ENCODE measurements at regions not wholly inside any gene's neighbourhood (a gene's known extent, or its start where the extent isn't known, plus 50 kb on each side); places are given as distances from the start of the nearest gene placed in this dataset.

DNA sequence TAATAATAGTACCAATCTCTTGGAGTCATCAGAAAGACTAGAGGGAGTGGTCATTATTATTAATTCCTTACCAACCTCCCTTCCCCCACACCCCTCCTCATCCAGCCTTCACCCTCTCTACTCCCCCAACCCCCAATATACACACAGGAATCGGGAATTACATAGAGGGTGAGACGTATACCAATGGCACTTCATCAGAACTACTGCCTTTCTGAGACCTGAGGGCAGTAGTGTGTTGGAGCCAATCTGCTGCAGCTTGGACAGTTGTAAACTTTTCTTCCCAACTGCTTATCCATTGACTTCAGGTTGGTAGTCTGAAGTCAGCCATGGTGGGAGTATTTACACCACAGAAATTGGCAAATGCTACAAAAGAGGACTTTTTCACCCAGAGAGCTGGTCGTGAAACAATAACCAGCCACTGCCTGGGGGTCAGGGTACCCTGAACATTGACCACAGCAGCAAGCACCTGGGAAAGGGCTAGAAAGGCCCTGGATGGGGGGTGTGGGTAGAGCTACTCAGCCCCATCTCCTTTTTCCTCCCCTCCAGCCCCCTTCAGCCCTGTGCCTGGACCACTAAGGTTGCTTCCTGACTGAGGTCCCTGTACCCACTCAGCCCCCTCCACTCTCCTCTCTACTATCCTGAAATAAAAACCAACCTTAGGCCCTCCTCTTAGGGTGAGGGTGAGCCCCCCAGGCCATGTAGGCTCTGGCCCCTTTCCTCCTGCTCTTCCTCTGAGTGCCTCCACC lies 161.5 kb downstream of the MRPL14 start:
- no peak for DNase-seq

DNA sequence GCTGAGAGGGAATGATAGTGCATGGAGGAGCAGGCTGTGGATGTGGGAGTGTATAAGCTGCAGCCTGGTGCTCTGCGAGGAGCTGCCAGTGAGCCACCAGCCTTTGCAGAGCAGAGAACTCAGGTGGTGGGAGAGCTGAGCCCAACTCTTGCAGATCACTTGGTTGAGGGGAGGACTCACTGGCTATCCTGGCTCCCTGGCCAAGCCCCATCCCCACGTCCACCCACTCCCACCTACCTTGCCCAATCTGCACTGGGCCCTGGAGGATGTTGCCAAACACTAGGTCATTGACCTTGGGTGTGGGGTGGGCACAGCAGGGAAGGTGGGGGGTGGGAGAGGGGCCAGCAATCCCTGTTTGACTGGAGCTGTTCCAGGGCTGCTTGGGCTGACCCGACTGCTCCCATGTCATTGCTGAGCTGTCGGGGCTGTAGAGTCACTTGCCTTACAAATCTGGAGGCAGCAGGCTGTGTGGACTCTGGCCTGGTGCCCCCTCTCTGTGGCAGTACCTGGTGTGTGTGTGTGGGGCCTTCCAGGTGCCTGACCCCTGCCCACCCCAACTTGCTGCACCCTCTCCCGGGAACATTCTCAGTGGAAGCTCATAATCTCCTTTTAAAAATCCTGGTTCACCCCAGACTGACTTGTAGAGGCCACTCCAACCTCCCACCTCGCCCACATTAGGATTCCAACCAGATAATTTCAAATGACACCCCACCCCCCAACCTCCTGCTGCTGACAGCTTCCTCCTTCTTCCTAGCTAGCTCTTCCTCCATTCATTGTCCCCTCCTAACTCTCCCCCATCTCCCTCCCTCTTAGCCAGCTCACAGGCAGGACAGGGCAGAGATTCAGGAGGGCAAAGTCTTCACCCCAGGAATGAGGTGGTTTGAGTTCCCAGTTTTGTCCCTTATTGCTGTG lies 162.3 kb downstream of the MRPL14 start:
- no peak for DNase-seq

DNA sequence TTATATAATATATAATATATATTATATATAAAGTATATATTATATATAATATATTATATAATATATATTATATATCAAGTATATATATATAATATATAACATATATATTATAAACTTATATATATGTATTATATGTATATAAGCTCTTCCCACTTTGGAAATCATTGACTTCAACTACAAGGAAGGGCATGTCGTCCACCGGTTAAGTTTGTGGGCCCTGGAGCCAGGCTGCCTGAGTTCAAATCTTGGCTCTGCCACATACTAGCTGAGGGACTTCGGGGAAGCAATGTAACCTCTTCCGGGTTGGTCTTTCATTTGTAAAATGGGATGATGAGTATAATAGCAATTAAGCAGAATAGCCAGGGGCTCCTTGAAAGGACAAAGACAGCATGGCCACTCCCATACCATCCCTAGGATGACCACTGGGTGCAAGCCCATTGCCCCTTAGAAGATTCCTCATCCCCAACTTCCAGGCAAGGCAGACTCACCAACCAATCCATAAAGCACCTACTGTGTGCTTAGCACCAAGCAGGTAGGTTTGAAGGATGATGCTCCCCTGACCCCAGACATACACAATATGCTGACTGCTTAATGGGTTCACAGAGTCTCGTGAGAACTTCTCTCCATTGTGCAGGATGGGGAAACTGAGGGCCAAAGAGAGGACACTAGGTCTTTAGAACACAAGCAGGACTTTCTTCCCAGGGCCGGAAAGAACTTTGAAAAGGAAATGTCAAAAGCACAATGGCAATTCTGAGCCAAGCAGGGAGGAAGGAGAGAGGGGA lies 163.2 kb downstream of the MRPL14 start:
- DNase-seq, result no peak

DNA sequence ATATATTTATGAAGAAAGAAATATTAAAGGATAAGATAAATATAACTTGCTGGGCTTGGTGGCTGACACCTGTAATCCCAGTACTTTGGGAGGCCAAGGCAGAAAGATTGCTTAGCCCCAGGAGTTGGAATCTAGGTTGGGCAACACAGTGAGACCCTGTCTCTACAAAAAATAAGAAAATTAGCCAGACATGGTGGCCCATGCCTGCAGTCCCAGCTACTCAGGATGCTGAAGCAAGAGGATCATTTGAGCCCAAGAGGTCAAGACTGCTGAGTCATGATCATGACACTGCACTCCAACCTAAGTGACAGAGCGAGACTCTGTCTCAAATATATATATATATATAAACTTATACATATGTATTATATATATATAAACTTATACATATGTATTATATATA lies 164.0 kb downstream of the MRPL14 start:
- DNase-seq, result no peak

DNA sequence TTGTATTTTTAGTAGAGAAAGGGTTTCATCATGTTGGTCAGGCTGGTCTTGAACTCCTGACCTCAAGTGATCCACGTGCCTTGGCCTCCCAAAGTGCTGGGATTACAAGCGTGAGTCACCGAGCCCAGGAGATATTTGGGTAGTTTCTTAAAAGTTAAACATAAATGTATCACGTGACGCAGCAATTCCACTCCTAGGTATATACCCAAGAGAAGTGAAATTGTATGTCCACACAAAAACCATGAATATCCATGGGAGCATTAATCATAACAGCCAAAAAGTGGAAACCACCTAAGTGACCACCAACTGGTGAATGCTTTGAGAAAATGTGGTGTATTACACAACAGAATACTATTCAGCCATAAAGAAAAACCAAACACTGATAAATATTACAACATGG lies 164.8 kb downstream of the MRPL14 start:
- no peak for DNase-seq

GRCh38 chr6:43957273-43957672 lies 170.0 kb downstream of the MRPL14 start:
- DNase-seq, result no peak

DNA sequence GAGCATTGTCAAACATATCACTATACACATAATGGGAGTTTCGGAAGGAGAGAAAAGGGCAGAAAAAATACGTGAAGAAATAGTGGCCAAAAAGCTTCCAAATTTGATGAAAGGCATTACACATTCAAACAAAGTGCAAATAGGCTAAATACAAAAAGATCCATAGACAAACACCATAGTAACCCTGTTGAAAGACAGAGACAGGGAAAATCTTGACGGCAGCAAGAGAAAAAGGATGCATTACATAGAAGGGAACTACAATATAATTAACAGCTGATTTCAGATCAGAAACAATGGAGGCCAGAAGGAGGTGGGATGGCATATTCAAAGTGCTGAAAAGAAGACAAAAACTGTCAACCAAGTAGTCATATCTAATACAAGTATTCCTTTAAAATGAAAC lies 170.8 kb downstream of the MRPL14 start:
- no peak for DNase-seq

DNA sequence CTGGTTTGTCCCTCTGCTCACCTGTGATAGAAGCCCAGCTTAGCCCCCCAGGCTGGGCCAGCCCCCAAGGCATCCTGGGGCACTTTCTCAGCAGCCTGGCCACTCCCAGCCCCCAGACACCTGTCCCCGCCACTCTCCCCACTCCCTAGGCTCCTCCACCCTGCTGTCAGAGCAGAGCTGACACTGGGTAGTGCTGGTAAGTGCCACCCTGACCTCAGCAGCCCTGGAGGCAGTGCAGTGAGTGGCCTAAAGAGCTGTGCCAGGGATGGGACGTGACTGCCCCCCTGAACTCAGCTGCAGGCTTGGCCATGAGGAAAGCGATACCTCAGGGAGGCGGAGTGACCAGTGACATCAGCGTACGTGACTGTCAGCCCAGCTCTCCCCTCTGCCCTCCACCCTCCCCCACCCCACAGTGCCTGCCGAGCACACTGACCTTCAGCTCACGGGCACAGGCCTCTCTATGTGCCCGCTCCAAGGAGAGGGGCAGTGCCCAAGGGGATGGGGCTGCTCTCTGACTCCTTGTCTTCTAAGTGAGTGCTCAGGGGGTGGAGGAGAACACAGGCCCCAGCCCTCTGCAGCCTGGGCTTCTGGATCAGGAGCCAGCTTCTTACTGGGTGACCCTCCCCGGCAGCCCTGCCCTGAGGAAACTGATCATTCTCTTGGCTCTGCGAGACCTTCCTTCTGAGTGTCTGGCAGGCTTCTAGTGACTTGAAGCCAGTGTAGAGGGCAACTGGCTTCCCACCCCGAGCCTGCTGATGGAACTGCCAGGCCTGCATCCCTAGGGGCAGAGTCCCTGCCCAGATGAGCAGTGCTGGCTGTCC lies 172.7 kb downstream of the MRPL14 start:
- no peak for DNase-seq

DNA sequence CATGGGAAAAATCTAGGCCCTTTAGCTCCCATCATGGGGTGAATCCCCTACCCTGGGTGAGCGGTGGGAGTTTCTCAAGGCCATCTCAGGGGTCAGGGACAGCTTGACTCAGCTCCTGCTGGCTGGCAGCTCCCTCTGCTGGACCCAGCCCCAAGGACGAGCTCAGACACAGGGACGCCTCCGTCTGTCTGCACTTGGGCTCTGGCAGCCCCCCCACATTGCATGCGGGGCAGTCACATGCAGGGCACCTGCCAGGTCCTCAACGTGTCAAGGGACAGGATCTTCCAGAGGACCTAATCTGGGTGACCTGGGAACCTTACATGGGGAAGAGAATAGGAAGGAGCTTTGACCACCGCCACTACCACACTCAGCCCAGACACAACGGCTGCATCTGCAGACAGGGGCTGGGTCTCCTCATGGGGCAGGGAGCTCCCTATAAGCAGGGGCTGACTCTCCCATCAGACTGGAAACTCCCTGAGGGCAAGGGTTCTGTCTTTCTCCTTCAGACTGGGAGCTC lies 173.4 kb downstream of the MRPL14 start:
- DNase-seq, result no peak

DNA sequence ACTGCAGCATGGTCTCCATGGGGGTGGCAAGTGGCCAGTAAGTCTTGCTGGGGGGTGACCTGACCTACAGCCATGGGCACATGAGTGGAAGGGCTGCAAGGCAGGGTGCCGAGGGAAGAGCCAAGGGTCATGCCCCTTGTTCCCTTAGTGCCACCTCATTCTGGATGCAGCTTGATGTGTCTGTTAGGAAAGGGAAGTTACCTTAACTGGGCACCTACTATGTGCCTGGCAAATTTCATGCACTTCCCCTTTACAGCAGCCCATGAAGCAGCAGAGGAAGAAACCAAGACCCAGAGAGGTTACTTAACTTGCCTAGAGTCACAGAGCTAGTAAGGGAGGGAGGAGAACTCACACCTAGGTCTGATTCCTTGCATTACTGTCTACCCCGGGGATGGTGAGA lies 174.0 kb downstream of the MRPL14 start:
- no peak for DNase-seq

GRCh38 chr6:43952746-43953145 lies 174.5 kb downstream of the MRPL14 start:
- DNase-seq, result no peak

DNA sequence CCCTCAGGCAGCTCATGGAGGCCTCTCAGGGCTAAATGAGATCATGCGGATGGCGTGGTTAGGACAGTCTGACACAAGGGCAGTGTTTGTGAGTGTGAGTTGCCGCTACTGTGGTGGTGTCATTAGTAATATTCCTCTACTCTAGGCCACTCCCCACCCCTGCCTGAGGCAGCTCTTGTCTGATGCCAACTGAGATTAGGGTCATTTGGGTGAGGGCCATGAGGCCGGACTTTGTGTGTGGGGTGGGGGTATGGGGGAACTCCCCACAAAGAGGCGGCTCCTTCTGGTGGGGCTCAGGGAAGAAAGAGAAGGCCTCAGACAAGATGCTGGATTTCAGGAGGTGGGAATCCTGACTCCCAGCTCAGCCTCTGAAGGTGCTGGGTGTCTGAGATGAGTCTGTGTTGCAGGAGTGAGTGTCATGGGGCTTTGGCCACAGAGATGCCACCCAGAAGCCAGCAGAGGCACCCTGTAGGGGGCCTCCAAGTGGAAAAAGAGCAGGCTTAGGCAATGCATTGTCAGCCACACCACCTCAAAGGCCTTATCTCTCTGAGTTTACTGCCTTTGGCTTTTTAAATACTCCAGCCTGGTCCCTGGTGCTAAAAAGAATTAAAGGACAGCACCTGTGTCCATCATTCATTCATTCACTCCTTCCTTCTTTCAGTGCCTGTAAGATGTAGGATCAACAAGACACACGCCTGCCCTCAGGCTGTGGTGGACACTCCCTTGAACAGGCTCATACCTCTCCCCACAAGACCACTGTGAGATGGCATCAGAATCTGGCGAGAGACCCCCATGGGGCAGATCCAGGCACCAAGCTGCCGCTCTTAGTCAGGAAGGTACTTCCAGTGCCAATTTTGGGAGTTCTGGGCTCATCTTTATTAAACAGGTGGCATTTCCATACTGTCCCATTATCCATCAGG lies 175.2 kb downstream of the MRPL14 start:
- no peak for DNase-seq

DNA sequence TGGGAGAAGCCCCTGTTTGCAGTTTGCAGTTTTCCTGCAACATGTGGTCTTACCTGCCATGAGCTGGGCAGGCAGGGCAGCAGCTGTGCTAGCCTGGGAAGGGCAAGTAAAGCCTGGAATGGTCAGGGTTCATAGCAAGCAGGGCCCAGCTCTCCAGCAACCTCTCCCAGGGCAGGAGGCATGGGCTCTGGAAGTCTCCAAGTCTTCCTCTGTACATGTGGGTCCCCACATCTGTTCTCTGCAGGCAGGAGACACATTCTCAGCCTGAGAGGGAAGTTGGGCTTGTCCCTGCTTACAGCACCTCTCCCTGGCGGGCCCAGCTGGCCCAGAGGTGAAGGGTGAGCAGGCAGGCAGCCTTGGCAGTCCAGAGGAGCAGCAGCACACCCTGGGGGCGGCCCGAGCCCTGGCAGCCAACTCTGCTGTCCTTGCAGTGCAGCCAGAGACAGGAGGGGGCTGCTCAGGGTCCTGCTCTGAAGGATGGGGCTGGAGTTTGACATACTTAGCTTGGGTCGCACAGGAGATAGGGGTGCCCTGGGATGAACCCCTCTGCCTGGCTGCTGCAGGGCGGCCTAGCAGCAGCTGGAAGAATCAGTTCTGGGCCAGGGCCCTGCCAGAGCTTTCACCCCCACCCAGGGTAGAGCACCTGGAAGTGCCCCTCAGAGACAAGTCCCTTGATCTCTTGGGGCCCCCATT lies 176.0 kb downstream of the MRPL14 start:
- DNase-seq, result peak; percentile 48

GRCh38 chr6:43950731-43951062 lies 176.6 kb downstream of the MRPL14 start:
- DNase-seq, result no peak

GRCh38 chr6:43950051-43950605 lies 177.1 kb downstream of the MRPL14 start:
- no peak for DNase-seq

DNA sequence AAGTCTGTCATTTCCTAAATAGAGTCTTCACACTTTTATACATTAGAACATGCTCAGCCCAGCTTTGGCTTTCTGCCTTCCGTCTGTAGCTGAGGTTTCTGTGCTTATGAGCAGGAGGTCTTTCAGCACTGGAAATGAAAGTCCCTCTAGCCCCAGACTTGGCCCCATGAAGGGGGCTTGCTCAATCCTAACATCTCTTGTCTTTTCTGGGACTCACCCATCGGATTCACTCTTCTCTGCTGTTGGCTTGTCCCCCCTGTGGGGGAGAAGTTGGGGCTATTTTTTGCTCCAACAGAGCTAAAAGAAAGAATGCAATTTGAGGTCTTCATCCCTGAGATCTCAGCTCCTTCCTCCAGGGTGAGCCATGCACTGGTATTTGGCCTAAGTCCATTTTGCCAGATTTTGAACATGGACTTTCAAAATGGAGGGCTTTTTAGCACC lies 177.7 kb downstream of the MRPL14 start:
- DNase-seq, result peak; percentile 64

GRCh38 chr6:43948527-43949485 lies 178.4 kb downstream of the MRPL14 start:
- peak; percentile 75 for DNase-seq

GRCh38 chr6:43947860-43948259 lies 177.8 kb downstream of the VEGFA start:
- no peak for DNase-seq

Measured in fibroblast of skin of right quadriceps (primary cell).